Mucosa of rectum (tissue), 2 donors: ENCODE measurements at regions not wholly inside any gene's neighbourhood (a gene's known extent, or its start where the extent isn't known, plus 50 kb on each side); places are given as distances from the start of the nearest gene placed in this dataset.
"Not testable (repeated sequence)": the region's sequence is repeated elsewhere in the genome, so short reads cannot be mapped to it uniquely, and the experiment has no call there.

ENCODE experiments used
- H3K27ac ChIP-seq, 2 donors: one replicate each; pipeline ENCODE4 v1.7.0; 2013; ENCODE audit warnings: inconsistent platforms in 2 of 2, low read depth in 2 of 2, low read length in 2 of 2
- H3K27me3 ChIP-seq, 2 donors: one replicate each; pipeline ENCODE4 v1.7.0; 2013; ENCODE audit warnings: low read length in 2 of 2; ENCODE audit not compliant: control insufficient read depth in 2 of 2, insufficient read depth in 2 of 2
- H3K36me3 ChIP-seq, 2 donors: one replicate each; pipeline ENCODE4 v1.7.0; 2013; ENCODE audit warnings: low read length in 2 of 2; ENCODE audit not compliant: control insufficient read depth in 2 of 2, insufficient read depth in 2 of 2
- H3K4me1 ChIP-seq, 2 donors: one replicate each; pipeline ENCODE4 v1.7.0; 2013; ENCODE audit warnings: low read length in 2 of 2, mild to moderate bottlenecking in 1 of 2; ENCODE audit not compliant: control insufficient read depth in 2 of 2, insufficient read depth in 2 of 2
- H3K4me3 ChIP-seq, 2 donors: one replicate each; pipeline ENCODE4 v1.7.0; 2013; ENCODE audit warnings: low read length in 2 of 2
- H3K9ac ChIP-seq, 2 donors: one replicate each; pipeline ENCODE4 v1.7.0; 2013; ENCODE audit warnings: low read length in 2 of 2, low read depth in 1 of 2, mild to moderate bottlenecking in 1 of 2
- H3K9me3 ChIP-seq, 2 donors: one replicate each; pipeline ENCODE4 v1.7.0; 2013; ENCODE audit warnings: low read length in 2 of 2; ENCODE audit not compliant: control insufficient read depth in 2 of 2
- donor health status: healthy.
- donor health status: Normal muscosa, but diverticular disease.

- not testable (repeated sequence) for H3K36me3 ChIP-seq, H3K9ac ChIP-seq, H3K27me3 ChIP-seq, H3K27ac ChIP-seq, H3K9me3 ChIP-seq, H3K4me1 ChIP-seq, H3K4me3 ChIP-seq
Observed at GRCh38 chrX:55165026-55165425, 55.1 kb upstream of the PAGE5 start.

DNA sequence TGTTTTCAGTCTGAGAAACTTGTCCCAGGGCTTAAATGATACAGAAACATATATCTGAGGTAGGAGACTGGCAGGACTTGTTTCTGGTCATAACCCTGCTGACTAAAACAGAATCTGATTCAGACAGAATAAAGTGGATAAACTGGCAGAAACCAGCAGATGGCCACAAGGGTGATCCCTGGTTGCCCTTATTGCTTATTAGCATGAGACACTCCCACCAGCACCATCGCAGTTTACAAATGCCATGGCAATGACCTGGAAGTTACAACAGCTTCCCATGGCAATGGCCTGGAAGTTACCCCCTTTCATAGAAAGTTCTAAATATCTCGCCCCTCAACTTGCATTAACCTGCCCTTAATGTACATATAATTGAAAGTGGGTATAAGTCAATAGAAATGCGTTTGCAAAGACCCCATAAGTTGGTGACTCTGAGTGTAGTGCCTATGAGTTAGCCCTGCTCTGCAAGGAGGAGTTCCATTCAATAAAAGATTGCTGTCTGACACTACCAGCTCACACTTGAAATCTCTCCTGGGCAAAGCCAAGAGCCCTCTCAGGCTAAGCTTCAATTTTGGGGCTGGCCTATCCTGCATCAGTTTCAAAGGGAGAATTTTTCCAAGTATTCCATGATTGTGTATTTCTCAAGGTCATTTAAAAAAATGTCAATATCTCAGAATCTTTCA, 52.9 kb upstream of the PAGE5 start:
- H3K9me3 ChIP-seq: no peaks in the 10 kb centered on the region
- no peak overlapping the region for H3K4me3 ChIP-seq
- H3K4me1 ChIP-seq: no peaks in the 10 kb centered on the region
- no peaks in the 10 kb centered on the region for H3K36me3 ChIP-seq
- H3K27me3 ChIP-seq: no peaks in the 10 kb centered on the region
- H3K27ac ChIP-seq: no peak overlapping the region
- H3K9ac ChIP-seq: no peak overlapping the region

DNA sequence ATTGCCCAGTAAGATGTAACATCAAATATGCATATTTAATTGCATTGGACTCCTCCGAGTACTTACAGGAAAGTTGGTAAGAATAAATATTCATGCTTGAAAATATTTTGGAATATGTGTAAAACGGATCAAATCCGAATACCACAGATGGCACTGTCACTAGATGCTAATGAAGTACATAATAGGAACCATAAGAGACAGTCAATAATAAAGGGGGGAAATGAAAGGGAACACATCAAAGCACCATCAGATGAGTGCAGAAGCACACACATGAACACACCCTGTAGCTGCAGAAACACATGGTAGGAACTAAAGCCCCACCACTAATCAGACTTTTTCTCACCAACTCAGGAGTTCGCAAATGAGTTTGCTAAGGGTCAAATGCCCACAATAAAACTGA, 52.2 kb upstream of the PAGE5 start:
- no peaks in the 10 kb centered on the region for H3K27me3 ChIP-seq
- H3K36me3 ChIP-seq: no peaks in the 10 kb centered on the region
- no peaks in the 10 kb centered on the region for H3K4me1 ChIP-seq
- H3K27ac ChIP-seq: no peak overlapping the region
- H3K9ac ChIP-seq: no peak overlapping the region
- H3K4me3 ChIP-seq: no peak overlapping the region
- H3K9me3 ChIP-seq: no peaks in the 10 kb centered on the region

GRCh38 chrX:55169782-55170181, 50.4 kb upstream of the PAGE5 start:
- H3K4me1 ChIP-seq: no peaks in the 10 kb centered on the region
- no peak overlapping the region for H3K9ac ChIP-seq
- H3K27ac ChIP-seq: no peak overlapping the region
- no peaks in the 10 kb centered on the region for H3K9me3 ChIP-seq
- no peaks in the 10 kb centered on the region for H3K27me3 ChIP-seq
- no peaks in the 10 kb centered on the region for H3K36me3 ChIP-seq
- H3K4me3 ChIP-seq: no peak overlapping the region
